ENCODE measurements at regions not wholly inside any gene's neighbourhood (a gene's known extent, or its start where the extent isn't known, plus 50 kb on each side); places are given as distances from the start of the nearest gene placed in this dataset.

DNA sequence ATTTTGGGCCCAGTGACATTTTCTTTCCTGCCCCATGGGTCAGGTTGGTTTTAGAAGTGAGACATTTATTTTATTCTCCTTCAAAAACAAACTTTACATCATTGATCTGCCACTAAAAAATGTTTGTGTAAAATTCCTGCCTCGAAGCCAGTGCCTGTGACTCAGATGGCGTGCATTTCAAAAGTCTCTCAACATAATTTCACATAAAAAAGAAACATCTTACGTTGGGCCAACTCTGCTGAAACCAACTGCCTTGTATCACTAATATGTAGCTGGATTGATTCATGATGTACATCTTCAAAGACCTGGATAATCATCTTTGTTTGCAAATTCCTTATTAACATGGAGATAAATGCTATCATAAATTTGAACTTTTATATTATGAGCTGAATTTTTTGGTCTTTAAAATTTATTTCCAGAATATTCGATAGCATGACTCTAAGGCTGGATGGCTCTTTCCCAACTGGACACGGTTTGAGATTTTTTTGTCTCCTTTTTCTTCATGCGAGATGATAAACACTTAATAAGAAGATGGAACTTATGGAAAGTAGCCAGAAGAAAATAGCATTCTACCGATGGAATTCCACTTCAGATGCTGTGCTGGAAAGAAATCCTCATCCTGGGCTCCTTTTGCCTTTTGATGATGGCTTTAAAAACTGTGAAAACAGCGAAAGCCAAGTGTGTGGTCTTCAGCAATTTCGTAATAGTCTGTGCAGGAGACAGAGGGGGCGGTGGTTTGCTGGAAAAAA, 420.5 kb downstream of the FGF9 start:
- no peak for TF ChIP-seq REST (IDR thresholded peaks at IDR 0.05; ENCODE audit: unreplicated experiment)
- no peak for TF ChIP-seq CTCF (conservative IDR thresholded peaks at IDR 0.05; ENCODE audit: low read depth in 2 of 2)
- TF ChIP-seq POLR2AphosphoS5 (IDR thresholded peaks at IDR 0.05; ENCODE audit: low read depth): no peak
- no peak for TF ChIP-seq NANOG (IDR thresholded peaks at IDR 0.05; ENCODE audit: borderline replicate concordance)
- no peak for TF ChIP-seq CREB1 (CRISPR knock-in tag; IDR thresholded peaks at IDR 0.05; ENCODE audit: low read depth)

Data from GM23338 (cell line).